C4-2B (cell line): ENCODE measurements at regions not wholly inside any gene's neighbourhood (a gene's known extent, or its start where the extent isn't known, plus 50 kb on each side); places are given as distances from the start of the nearest gene placed in this dataset.

Source experiments
- ZFX ChIP-seq: fragments of 450-650 bp; IDR thresholded peaks from 2 replicates; pipeline ENCODE4 v1.6.1; 2017
- TF ChIP-seq, protein P1 (sequence below): fragments of 450-650 bp; conservative IDR thresholded peaks from 2 replicates; pipeline ENCODE4 v1.5.1; 2017; ENCODE audit warnings: mild to moderate bottlenecking

DNA sequence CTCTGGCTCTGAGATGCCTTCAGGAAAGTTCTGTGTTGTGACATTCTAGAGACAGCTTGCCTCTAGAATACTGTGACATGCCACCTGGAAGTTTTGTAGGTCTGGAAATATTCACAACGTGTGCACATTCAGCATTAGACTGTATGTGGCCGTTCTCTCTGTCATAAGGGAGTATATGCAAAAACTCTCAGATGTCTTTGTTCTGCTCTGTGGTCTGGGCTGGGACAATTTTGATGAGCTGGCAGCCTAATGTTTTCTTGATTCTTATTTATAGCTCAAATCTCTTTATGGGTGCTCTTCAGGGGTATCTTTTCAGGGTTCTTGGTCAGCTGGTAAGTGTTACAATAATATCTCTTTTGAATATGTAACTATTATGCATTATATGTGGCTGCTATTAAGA, 355.1 kb downstream of the PAX1 start:
- TF ChIP-seq, protein P1, sequence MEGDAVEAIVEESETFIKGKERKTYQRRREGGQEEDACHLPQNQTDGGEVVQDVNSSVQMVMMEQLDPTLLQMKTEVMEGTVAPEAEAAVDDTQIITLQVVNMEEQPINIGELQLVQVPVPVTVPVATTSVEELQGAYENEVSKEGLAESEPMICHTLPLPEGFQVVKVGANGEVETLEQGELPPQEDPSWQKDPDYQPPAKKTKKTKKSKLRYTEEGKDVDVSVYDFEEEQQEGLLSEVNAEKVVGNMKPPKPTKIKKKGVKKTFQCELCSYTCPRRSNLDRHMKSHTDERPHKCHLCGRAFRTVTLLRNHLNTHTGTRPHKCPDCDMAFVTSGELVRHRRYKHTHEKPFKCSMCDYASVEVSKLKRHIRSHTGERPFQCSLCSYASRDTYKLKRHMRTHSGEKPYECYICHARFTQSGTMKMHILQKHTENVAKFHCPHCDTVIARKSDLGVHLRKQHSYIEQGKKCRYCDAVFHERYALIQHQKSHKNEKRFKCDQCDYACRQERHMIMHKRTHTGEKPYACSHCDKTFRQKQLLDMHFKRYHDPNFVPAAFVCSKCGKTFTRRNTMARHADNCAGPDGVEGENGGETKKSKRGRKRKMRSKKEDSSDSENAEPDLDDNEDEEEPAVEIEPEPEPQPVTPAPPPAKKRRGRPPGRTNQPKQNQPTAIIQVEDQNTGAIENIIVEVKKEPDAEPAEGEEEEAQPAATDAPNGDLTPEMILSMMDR, result no peak
- no peak for TF ChIP-seq ZFX
